ENCODE measurements at regions not wholly inside any gene's neighbourhood (a gene's known extent, or its start where the extent isn't known, plus 50 kb on each side); places are given as distances from the start of the nearest gene placed in this dataset.
"Not testable (repeated sequence)": the region's sequence is repeated elsewhere in the genome, so short reads cannot be mapped to it uniquely, and the experiment has no call there.

GRCh38 chr4:65265526-65265925 is 404.8 kb downstream of the EPHA5 start:
- DNase-seq: no peak

- DNase-seq: no peak
Measured at GRCh38 chr4:65259296-65259695, 411.0 kb downstream of the EPHA5 start.

DNA sequence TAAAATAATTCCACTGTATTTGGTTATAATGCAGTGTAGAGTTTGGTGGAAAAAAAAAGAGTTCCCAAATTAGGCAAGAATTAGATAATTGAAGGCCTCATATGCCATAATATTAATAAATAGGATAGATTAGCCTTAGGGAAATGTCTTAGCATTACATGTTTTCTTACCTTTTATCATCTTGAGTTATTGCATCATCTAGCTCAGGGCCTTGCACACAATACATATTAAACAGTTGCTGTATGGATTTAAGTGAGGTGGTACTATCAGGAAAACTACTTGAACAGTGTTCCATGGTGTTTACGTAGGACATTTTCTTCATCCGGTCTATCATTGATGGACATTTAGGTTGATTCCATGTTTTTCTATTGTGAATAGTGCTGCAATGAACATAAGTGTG is 419.4 kb downstream of the EPHA5 start:
- no peak for DNase-seq

- DNase-seq: no peak
Measured at GRCh38 chr4:65249111-65249510, 421.2 kb downstream of the EPHA5 start.

DNA sequence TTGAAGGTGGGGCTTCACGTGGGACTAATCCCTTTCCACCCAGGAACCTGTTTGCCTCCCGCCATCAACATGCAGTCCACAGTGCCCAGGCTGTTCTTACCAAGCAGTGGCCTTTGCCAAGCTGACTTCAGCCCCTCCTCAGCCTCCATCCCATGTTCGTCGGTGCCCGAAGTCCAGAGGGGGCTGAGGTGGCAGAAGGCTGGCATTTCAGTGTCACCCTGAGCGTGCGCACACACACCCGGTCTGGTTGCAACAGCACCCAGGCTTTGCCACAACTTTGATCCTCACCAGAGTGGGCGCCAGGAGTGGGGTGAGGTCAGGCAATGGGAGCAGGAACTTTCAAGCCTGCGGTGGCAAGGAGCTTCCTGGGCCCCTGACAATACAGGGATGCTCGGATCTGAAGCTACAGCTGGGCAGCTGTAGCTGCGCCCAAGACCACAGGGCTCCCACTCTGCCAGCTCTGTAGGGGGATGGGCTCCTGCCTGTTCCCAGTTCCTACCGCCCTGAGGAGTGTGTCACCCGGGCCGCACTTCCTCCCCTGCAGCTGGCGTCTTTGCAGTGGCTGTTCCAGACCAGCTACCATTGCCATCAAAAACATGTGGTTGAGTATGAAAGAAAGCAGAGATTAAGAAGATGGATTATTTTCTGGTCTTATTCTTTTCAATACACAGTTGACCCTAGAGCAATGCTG is 428.0 kb downstream of the EPHA5 start:
- DNase-seq: no peak

DNA sequence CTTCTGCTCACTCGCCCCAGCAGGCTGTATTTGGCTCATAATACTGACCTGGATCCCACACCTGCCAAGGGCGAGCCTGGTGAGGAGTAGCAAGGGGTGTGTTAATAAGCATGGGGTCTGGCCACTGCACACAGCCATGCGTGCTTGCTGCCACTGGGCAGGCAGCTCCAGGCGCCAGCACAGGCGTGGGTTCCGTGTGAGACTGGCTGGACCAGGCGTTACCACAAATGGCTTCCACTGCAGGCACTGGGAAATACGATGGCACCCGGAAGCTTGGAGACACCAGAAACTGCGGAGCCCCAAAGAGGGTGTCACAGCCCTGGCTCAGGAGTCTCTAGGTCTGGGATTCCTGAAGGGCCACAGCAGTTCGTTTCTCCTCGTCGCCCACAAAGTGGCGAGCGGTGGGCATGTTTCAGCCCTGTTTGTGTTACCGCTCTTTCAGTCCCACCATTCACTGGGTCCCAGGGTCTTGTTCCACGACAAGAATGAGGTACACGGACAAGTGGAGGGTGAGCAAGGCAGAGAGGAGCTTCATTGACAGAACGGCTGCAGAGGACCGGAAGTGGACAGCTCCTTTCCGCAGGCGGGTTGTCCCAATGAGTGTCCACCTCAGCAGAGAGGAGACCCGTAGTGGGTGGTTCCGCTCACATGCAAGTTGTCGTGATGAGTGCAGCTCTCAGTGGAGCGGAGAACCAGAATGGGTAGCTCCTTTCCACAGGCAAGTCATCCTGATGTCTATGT is 428.9 kb downstream of the EPHA5 start:
- no peak for DNase-seq

GRCh38 chr4:65234061-65234460 is 436.2 kb downstream of the EPHA5 start:
- no peak for DNase-seq

- DNase-seq: no peak
Measured at GRCh38 chr4:65227628-65228027, 442.7 kb downstream of the EPHA5 start.

DNA sequence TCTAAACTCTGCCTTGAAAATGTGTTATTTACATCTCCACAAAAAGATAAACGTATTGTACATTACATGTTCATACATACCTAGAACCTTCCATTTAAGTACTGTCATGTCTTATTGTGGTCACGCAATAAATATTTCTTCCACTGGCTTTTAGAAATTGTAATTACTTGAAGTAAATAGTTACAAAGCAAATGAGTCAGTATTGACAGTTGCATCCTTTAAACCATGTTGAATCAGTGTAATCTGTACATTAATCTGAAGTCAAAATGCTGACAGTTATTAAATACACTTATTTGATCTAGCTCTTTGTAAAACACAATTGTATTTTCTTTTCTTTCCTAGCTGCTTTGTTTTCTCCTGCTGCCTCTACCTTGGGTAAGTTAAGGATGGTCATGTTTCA is 446.7 kb downstream of the EPHA5 start:
- no peak for DNase-seq

- not testable (repeated sequence) for DNase-seq
Measured at GRCh38 chr4:65223074-65223473, 447.2 kb downstream of the EPHA5 start.

DNA sequence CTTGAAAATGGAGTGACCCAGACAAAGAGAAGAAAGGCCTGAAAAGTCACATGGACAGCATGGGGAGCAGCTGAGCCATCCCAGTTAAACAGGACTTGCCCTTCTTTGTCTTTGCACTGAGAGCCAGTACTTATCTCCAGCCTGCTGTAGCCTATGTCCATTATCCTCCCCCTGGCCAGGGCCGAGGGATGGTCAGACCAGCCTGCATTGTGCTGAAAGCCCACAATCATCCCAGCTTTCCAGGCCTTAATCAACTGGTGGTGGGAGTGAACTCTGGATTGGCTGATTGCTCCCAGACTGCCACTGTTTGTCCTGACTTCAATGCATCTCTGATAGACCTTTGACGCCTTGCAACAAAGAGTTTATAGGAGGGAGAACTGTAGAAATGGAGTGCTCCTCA is 453.1 kb downstream of the EPHA5 start:
- DNase-seq: no peak

GRCh38 chr4:65202853-65203236 is 467.4 kb downstream of the EPHA5 start:
- no peak for DNase-seq

- DNase-seq: no peak
Measured at GRCh38 chr4:65202165-65202852, 468.0 kb downstream of the EPHA5 start.

- DNase-seq: no peak
Measured at GRCh38 chr4:65195666-65196065, 474.6 kb downstream of the EPHA5 start.

- DNase-seq: no peak
Measured at GRCh38 chr4:65195002-65195401, 475.3 kb downstream of the EPHA5 start.

DNA sequence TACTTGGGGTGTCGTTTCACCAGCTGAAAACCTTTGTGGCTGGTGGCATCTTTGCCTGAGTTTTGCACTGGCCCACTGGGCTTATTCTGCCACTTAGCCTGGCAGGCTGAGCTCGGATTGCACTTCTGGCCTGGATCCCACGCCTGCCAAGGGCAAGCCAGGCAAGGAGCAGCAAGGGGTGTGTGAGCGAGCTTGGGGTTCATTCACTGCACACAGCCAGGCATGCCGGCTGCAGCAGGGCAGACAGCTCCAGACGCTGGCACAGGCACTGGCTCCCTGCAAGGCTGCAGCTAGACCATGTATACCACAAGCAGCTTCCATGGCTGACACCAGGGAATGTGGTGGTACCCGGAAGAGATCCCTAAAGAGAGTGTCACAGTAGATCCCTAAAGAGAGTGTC is 476.3 kb downstream of the EPHA5 start:
- no peak for DNase-seq

GRCh38 chr4:65190780-65191179 is 479.5 kb downstream of the EPHA5 start:
- DNase-seq: no peak

- DNase-seq: no peak
Measured at GRCh38 chr4:65175585-65175984, 494.7 kb downstream of the EPHA5 start.

- DNase-seq: no peak
Measured at GRCh38 chr4:65170768-65171514, 499.3 kb downstream of the EPHA5 start.

DNA sequence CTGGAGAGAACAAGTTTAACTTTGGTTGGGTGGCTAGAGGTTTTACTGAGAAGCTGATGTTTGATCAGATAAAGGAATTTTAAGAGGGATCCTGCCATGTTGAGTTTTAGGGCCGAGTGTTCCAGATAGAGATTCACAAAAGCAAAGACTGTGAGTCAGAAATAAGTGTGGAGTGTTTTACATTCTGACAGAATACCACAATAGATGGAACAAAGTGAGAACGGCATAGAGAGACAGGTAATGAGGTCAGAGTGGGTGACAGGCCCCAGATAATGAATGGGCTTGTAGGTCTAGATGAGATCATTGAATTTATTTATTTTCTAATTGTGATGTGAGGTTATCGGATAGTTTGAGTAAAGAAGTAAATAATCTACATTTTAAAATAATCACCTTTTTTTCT is 502.6 kb downstream of the EPHA5 start:
- no peak for DNase-seq

- no peak for DNase-seq
Measured at GRCh38 chr4:65152205-65152604, 518.1 kb downstream of the EPHA5 start.

DNA sequence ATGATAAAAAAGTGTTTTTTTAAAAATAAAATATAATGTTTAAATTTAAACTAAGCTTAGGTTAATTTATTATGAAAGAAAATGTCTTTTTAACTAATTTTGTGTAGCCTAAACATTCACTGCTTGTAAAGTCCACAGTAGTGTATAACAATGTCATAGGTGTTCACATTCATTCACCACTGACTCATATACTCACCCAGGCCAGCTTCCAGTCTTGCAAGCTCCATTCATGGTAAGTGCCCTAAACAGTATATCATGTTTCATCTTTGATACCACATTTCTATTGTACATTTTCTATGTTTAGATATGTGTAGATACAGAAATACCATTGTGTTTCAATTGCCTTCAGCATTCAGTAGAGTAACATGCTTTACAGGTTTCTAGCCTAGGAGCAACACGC is 530.3 kb downstream of the EPHA5 start:
- no peak for DNase-seq

DNA sequence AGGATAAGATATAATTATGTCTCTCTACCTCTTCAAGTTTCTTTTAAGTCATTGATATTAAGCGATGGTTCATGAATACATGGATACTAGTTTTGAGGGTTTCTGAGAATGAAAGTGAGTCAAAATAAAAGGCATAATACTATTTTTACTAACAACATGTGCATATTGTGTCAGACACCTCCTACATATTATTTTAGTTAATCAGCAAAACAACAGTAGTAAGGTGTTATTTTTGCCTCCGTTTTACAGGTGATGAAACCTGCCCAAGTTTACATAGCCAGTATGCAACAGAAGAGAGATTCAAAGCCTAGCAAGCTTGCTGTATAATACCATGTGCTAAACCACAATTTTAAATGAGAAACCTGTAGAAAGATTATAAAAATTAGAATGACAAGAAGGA is 544.1 kb downstream of the EPHA5 start:
- no peak for DNase-seq

All from left hindlimb (tissue), 1 donor.